Right cardiac atrium (tissue), 5 donors: ENCODE measurements at regions not wholly inside any gene's neighbourhood (a gene's known extent, or its start where the extent isn't known, plus 50 kb on each side); places are given as distances from the start of the nearest gene placed in this dataset.
A peak's percentile ranks its signal among the peaks of the same experiment; 100 is the strongest.

ENCODE experiments used
- ATAC-seq, 2 donors: fragments of 200-7000 bp; cut with Tn5 transposase; one replicate each; pipeline versions ENCODE4 v1.8.0 to v1.9.1; 2020; ENCODE audit warnings: moderate library complexity in 2 of 2, mild to moderate bottlenecking in 1 of 2
- DNase-seq, 3 donors: peaks; one replicate each; pipeline ENCODE4 v3.0.0-alpha.2; 2020
- H3K27ac ChIP-seq: one replicate; pipeline ENCODE4 v1.5.1; 2013; ENCODE audit warnings: mild to moderate bottlenecking, low read length, control low read depth, moderate library complexity
- H3K27me3 ChIP-seq: one replicate; pipeline ENCODE4 v1.6.1; 2013; ENCODE audit not compliant: control insufficient read depth, insufficient read depth
- H3K4me1 ChIP-seq: one replicate; pipeline ENCODE4 v1.6.1; 2013; ENCODE audit warnings: low read length; ENCODE audit not compliant: control insufficient read depth, insufficient read depth
- H3K4me3 ChIP-seq: one replicate; pipeline ENCODE4 v1.5.1; 2013; ENCODE audit warnings: low read length, control low read depth
- H3K9me3 ChIP-seq: one replicate; pipeline ENCODE4 v1.6.1; 2013; ENCODE audit warnings: low read length; ENCODE audit not compliant: control insufficient read depth
- WGBS: extraction: QIAGEN DNeasy Blood & Tissue Kit; methylation state at CpG from one replicate; pipeline ENCODE4 v1.1.7; 2013; 5-methylcytosine and 5-hydroxymethylcytosine counted together
- intact Hi-C, 4 donors: fragments of 100-400 bp; cut with DNase I; formaldehyde crosslinking; loops; one replicate each; pipeline versions ENCODE4 v1.11.0 to v1.14.0; 2022 to 2023
- donor health status: healthy with polysubstance abuse.
- donor health status: DM: no; HTN: yes; CAD: no.
- donor health status: DM: no; HTN: no; CAD: no.
- donor health status: DM: no; HTN: yes; CAD: no; lungs with severe emphysema.
- donor health status: DM: yes; HTN: yes; CAD: no.

DNA sequence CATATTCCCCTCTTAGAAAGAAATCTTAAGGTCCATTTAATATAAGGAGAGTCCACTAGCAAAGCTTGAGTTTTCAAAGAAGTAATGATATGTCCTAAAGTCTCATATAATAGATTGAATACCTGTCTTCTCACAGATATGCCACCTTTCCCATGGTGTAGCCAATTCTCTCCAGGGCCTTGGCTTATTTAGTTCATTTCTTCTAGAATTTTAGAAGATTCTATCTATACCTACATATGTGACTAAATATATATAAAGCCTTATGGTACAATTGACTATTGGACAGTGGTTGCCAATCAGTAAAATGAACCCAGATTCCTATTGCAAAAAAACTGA is 370.7 kb upstream of the MAF start:
- Histone ChIP-seq H3K4me1 (peaks cover 2% of the 10 kb centered on the region), H3K4me3 (no peak overlapping the region), H3K9me3 (no peaks in the 10 kb centered on the region), H3K27me3 (no peaks in the 10 kb centered on the region), H3K27ac (no peak overlapping the region)
- ATAC-seq (no peak), DNase-seq (no peak)
- intact Hi-C loops: no loop called here

DNA sequence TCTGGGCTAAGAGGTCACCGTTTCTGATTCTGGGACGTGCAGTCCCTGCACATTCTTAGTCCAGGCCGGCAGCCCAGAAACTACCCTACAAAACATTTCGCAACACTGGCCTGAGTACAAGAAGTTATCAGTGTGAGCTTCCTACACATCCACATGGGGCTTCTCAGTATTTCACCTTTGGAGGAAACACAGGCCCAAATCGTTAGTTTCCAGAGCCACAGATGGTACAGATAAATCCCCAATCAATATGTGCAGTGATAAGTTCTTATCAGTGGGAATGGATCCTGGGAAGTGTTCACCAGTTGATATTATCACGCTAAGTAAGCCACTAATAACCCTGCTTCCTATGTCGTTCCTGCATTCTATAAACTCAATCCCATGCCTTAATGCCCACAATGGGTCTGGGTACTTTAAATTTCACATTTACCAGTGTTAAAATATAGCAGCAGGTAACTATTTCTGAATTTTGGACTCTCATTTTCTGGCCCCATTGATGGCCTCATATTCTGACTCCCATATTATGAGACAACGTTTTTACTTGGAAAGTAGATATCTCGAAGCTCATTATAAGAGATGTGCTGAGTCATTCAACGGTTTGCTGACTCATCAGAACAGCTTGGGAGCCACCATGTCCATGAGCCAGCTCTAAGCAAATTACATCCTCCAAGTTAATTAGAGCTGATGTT is 370.2 kb upstream of the MAF start:
- DNase-seq (peak; percentile 56 to 88 (median 66)), ATAC-seq (peak; percentile 97)
- WGBS: 42% methylated on average over 10 of the region's 10 CpGs
- Histone ChIP-seq H3K27ac (no peak overlapping the region), H3K4me3 (no peak overlapping the region), H3K9me3 (no peaks in the 10 kb centered on the region), H3K4me1 (peaks cover 2% of the 10 kb centered on the region), H3K27me3 (no peaks in the 10 kb centered on the region)
- intact Hi-C loops: no loop called here

DNA sequence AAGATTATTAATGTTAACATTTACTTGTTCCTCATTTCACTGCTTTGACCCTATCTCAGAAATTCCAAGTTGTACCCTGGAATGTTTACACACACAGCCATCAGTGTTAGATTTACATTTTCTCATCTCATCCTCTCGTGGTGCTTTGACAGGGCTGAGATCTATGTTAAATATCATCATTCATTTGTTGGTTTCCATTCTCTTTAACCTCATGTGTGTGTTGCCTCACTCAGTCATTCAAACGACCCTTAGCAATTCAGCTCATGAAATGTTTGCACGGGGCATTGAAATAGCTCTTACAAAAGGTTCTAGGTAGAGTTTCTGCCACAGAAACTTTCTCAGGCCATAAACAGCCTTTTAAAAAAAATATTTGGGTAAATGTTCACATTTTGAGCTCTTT is 369.6 kb upstream of the MAF start:
- no peaks in the 10 kb centered on the region for H3K27me3 ChIP-seq
- peaks cover 2% of the 10 kb centered on the region for H3K4me1 ChIP-seq
- H3K27ac ChIP-seq: peak overlapping the region; percentile 24
- no peaks in the 10 kb centered on the region for H3K9me3 ChIP-seq
- H3K4me3 ChIP-seq: no peak overlapping the region
- ATAC-seq: no peak
- 79% methylated on average over 3 of the region's 3 CpGs for WGBS
- DNase-seq: no peak
- intact Hi-C loops: no loop called here

DNA sequence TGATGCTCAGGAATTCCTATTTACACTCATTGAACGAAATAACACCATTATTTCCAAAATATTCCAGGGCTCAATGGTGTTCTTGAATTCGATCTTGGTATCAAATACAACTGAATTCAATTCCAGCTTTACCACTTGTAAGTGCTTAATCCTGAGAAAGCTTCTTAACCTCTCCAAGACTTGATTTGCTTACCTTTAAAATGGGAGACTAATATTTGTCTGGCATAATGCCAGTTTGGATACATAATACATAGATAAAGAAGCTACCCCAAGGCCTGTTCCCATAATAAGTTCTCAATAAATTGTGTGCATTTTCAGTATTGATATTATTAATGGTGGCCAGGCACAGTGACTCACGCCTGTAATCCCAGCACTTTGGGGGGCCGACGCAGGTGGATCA is 368.9 kb upstream of the MAF start:
- Histone ChIP-seq H3K27ac (no peak overlapping the region), H3K4me1 (peaks cover 2% of the 10 kb centered on the region), H3K9me3 (no peaks in the 10 kb centered on the region), H3K4me3 (no peak overlapping the region), H3K27me3 (no peaks in the 10 kb centered on the region)
- intact Hi-C loops: no loop called here
- WGBS: 96% methylated on average over 5 of the region's 5 CpGs
- no peak for DNase-seq
- no peak for ATAC-seq

DNA sequence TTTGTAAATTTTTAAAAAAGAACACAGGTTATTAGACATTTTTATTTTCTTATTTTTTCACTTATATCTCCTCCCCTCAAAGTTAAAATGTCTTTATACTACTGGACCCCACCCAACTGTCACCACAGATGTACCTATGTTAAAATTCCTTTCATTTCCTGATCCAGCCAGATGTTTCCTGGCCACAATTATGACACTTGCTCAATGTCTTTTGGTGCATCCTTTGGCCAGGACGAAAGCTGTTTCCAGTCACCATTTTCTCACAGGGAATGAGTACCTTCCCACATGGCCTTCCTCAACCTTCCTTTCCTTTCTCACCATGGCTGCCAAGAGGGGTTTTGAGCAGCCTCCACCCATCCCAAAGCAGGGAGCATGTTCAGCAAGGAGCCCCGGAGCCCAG is 365.7 kb upstream of the MAF start:
- WGBS: 58% methylated on average over 2 of the region's 2 CpGs
- no peak for DNase-seq
- H3K4me1 ChIP-seq: no peaks in the 10 kb centered on the region
- no peaks in the 10 kb centered on the region for H3K27me3 ChIP-seq
- no peak overlapping the region for H3K27ac ChIP-seq
- H3K9me3 ChIP-seq: no peaks in the 10 kb centered on the region
- intact Hi-C loops: no loop called here
- H3K4me3 ChIP-seq: no peak overlapping the region
- ATAC-seq: no peak

DNA sequence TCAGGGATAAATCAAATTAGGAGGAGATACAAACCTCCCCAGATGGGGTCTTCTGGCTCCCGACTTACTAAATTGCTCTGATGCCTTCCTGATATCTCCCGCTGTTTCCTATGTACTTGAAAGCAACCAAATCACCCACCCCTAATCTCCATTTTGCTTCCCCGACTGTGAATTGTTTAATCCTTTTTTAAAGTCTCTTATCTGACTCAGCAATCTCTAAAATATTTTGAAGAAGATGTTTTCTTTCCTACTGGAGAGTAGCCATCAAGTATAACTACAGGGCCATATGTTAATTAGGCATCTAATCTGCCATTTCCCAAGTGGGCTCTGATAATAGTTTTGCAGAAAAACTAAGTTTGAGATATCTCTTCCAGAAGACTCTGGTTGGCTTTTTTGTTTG is 365.2 kb upstream of the MAF start:
- 50% methylated on average over 3 of the region's 3 CpGs for WGBS
- ATAC-seq: no peak
- intact Hi-C loops: no loop called here

DNA sequence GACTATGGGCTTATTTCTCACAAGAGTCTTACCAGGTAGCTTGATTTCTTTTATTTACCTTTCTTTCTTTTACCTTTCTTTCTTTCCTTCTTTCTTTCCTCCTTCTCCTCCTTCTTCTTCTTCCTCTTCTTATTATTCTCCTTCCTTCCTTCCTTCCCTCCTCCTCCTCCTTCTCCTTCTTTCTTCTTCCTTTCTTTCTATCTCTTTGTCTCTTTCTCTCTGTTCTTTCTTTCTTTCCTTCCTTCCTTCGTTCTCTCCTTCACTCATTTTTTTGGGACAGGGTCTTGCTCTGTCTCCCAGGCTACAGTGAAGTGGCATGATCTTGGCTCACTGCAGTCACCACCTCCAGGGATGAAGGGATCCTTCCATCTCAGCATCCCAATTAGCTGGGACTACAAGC is 363.6 kb upstream of the MAF start:
- H3K4me1 ChIP-seq: no peaks in the 10 kb centered on the region
- no peak for ATAC-seq
- H3K4me3 ChIP-seq: no peak overlapping the region
- 37% methylated on average over 1 of the region's 1 CpG for WGBS
- DNase-seq: no peak
- intact Hi-C loops: no loop called here
- H3K27me3 ChIP-seq: no peaks in the 10 kb centered on the region
- H3K9me3 ChIP-seq: no peaks in the 10 kb centered on the region
- H3K27ac ChIP-seq: no peak overlapping the region

More for the DNA sequence above, 365.2 kb upstream of the MAF start:
- no peaks in the 10 kb centered on the region for H3K27me3 ChIP-seq
- DNase-seq: no peak
- H3K4me1 ChIP-seq: no peaks in the 10 kb centered on the region
- H3K9me3 ChIP-seq: no peaks in the 10 kb centered on the region
- H3K4me3 ChIP-seq: no peak overlapping the region
- H3K27ac ChIP-seq: no peak overlapping the region

DNA sequence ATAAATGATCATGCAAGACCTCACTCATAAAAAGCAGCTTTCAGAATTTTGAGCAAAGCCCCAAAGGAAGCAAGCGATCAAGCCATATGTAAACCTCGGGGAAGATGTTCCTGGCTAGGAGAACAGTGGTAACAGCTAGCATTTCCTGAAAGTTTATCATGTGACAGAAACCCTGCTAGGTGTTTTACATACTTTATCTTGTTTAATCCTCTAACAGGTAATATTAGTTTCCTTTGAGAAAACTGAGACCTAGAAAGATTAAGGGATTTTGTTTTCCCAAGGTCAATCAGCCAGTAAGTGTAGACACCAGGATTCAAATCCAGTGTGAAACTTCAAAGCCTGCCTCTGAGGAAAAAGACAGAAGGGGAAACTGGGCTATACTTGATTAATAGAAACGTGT is 362.4 kb upstream of the MAF start:
- no peak overlapping the region for H3K4me3 ChIP-seq
- WGBS: 63% methylated on average over 3 of the region's 3 CpGs
- no peak for ATAC-seq
- no peak overlapping the region for H3K27ac ChIP-seq
- intact Hi-C loops: no loop called here
- no peaks in the 10 kb centered on the region for H3K4me1 ChIP-seq
- no peak for DNase-seq
- H3K27me3 ChIP-seq: no peaks in the 10 kb centered on the region
- H3K9me3 ChIP-seq: no peaks in the 10 kb centered on the region

DNA sequence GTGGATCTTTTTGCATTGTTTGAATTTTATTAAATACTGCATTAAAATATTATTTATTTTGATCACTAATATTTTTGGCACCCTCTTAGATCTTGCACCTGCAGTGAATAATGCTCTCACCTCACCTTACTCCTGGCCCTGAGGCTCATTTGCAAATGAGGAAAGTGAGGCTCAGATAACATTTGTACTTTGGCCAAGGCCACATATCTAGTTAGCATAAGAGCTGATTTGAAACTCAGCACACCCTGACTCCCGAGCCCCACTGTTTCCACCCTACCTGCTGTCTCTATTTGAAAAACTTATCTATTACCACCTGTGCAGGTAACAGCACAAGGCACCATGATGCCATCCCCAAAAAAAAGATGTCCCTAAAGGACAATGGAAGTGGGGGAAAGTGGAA is 358.7 kb upstream of the MAF start:
- Histone ChIP-seq H3K27me3 (no peaks in the 10 kb centered on the region), H3K27ac (no peak overlapping the region), H3K4me3 (no peak overlapping the region), H3K4me1 (no peaks in the 10 kb centered on the region), H3K9me3 (no peaks in the 10 kb centered on the region)
- ATAC-seq: no peak
- 85% methylated on average over 1 of the region's 1 CpG for WGBS
- intact Hi-C loops: no loop called here
- no peak for DNase-seq

DNA sequence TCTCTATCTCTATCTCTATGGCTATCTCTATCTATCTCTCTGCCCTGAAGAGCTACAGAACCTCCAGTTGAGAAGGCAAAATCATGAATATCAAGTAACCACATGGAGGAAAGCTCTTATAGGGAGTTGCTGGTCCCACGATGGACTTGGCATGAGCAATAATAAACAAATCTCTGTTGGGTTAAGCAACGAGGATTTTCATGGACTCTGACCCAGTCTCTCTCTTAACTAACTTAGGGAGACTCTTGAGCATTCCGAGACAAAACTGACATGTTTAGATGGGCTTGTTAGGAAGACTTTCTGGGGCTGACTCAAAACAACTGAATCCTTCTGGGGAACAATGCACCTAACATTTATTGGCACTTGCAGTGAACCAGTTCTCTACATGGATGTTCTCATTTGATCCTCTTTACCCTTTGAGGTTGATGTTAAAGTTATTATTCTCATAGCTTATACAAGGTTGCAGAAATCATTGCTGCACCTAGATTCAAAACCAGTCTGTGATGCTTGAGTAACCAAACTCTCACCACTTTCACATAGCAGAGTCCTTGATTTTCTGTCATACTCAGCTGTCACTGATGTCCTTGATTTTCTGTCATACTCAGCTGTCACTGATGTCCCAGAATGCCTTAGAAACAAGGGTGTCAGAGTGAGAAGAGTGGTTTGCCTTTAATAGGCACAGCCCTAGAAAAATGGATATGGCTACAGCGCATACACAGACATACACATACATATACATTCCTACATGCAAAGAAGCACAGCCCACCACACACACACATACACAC is 354.6 kb upstream of the MAF start:
- DNase-seq (no peak), ATAC-seq (no peak)
- H3K9me3 ChIP-seq: no peaks in the 10 kb centered on the region
- H3K4me1 ChIP-seq: no peaks in the 10 kb centered on the region
- no peak overlapping the region for H3K27ac ChIP-seq
- no peaks in the 10 kb centered on the region for H3K27me3 ChIP-seq
- 70% methylated on average over 4 of the region's 4 CpGs for WGBS
- intact Hi-C loops: no loop called here
- H3K4me3 ChIP-seq: no peak overlapping the region

DNA sequence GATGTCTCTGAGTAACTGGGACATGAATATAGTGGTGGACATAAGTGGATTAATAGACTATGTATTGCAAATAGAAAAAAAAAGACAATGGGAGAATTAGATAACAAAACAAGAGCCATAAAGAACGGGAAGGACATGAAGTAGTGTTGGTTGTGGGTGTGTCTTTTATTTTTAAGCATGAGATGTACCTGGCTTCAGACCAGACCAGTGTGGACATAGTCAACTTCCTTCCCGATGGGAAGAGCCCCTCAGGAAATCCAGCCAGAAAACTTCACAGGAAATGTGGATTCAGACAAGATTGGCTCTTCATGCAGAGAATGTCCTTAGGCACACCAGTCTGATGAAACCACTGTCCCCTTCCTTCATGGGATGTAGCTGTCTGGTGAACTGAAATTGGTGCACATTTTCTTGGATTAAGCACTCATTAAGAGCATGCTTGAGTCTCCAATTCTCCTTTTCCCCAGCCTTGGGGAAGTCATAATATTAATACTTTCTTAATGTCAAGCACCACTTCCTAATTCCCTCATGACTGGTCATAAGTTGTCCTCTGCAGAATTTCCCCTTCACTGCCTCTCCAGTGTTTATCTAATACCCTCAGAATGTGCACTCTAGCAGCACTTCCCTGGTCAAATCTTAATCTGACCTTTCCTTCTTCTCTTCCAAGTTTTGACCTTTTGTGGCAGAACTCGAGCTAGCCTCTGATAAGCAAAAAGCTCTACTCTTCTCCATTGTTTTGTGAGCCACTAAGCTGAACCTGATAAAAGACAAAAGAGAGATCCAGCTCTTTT is 350.6 kb upstream of the MAF start:
- intact Hi-C loops: no loop called here
- 32% methylated on average over 3 of the region's 3 CpGs for WGBS
- Histone ChIP-seq H3K27me3 (peaks cover 3% of the 10 kb centered on the region), H3K4me1 (no peaks in the 10 kb centered on the region), H3K27ac (no peak overlapping the region), H3K9me3 (no peaks in the 10 kb centered on the region), H3K4me3 (no peak overlapping the region)
- DNase-seq (no peak), ATAC-seq (peak in 1 of 2 donors; percentile 65)
